Activated CD4-positive, alpha-beta memory T cell treated with anti-CD3 and anti-CD28 coated beads, Interleukin-2, amount 10 ng/mL, durations not matched to agents 7 days and 5 days (primary cell): ENCODE measurements at regions not wholly inside any gene's neighbourhood (a gene's known extent, or its start where the extent isn't known, plus 50 kb on each side); places are given as distances from the start of the nearest gene placed in this dataset.
"Not testable (repeated sequence)": the region's sequence is repeated elsewhere in the genome, so short reads cannot be mapped to it uniquely, and the experiment has no call there.

ENCODE experiments used
- CTCF ChIA-PET: fragments of 350-600 bp; sonication (Branson Sonifier 250); formaldehyde crosslinking; loops from one replicate; lab custom pipeline; 2021; ENCODE audit warnings: antibody characterized with exemption, inconsistent platforms; lab: Charles Lee
- POLR2A ChIA-PET: fragments of 350-600 bp; sonication (Branson Sonifier 250); formaldehyde crosslinking; loops from one replicate; lab custom pipeline; 2021; ENCODE audit warnings: antibody characterized with exemption; lab: Charles Lee
- DNase-seq: peaks from one replicate; pipeline ENCODE4 v3.0.0-alpha.2; 2020
- H3K27ac Mint-ChIP-seq: one replicate; pipeline ENCODE4 v1.8.0; 2021; ENCODE audit warnings: mild to moderate bottlenecking, mixed read lengths
- H3K27me3 Mint-ChIP-seq: one replicate; pipeline ENCODE4 v1.8.0; 2021; ENCODE audit warnings: mixed read lengths
- H3K36me3 Mint-ChIP-seq: one replicate; pipeline ENCODE4 v1.8.0; 2021; ENCODE audit warnings: low read depth, mixed read lengths
- H3K4me1 Mint-ChIP-seq: one replicate; pipeline ENCODE4 v1.8.0; 2021; ENCODE audit warnings: mixed read lengths
- H3K4me3 Mint-ChIP-seq: one replicate; pipeline ENCODE4 v1.8.0; 2021; ENCODE audit warnings: mild to moderate bottlenecking, mixed read lengths
- H3K9me3 Mint-ChIP-seq: one replicate; pipeline ENCODE4 v1.8.0; 2021; ENCODE audit warnings: mixed read lengths

DNA sequence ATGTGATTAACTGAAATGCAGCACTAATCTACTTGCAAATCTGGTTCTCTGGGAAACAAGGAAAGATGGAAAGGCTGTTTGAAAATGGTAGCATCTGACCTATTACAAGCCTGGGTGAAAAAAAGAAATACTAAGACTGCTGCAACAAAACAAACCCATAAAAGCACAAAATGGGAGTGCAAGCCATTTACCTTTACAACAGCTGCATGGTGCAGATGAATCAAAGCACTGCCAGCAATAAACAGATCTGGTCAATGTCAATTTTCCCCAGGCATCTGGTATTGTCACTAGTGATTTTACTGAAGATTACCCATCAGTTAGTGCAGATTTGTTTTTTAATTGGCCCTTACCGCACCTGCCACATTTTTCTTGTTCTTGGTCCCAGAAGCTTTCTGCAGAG is 1341.7 kb downstream of the PLA2G4A start:
- Mint-ChIP-seq H3K36me3 (no peaks in the 10 kb centered on the region), H3K4me3 (no peak overlapping the region), H3K4me1 (no peaks in the 10 kb centered on the region), H3K27me3 (no peaks in the 10 kb centered on the region), H3K27ac (no peak overlapping the region), H3K9me3 (no peaks in the 10 kb centered on the region)
- ChIA-PET POLR2A (no interaction called here), CTCF (no interaction called here)
- no peak for DNase-seq

- Mint-ChIP-seq H3K27ac (no peak overlapping the region), H3K36me3 (no peaks in the 10 kb centered on the region), H3K9me3 (no peaks in the 10 kb centered on the region), H3K4me1 (no peaks in the 10 kb centered on the region), H3K27me3 (no peaks in the 10 kb centered on the region), H3K4me3 (no peak overlapping the region)
- no peak for DNase-seq
- ChIA-PET POLR2A (no interaction called here), CTCF (no interaction called here)
Observed at GRCh38 chr1:188170935-188171334, 1342.2 kb downstream of the PLA2G4A start.

DNA sequence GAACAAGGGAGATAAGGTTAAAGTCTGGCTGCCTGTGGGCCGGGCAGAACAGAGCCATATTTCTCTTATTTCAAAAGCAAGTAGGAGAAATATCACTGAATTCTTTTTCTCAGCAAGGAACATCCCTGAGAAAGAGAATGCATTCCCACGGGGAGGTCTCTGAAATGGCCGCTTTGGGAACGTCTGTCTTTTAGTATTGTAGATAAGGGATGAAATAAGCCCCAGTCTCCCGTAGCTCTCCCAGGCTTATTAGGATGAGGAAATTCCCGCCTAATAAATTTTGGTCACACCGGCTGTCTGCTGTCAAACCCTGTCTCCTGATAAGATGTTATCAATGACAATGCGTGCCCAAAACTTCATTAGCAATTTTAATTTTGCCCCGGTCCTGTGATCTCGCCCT is 1353.3 kb downstream of the PLA2G4A start:
- H3K4me3 Mint-ChIP-seq, H3K4me1 Mint-ChIP-seq, H3K27me3 Mint-ChIP-seq, H3K27ac Mint-ChIP-seq, H3K9me3 Mint-ChIP-seq, CTCF ChIA-PET, H3K36me3 Mint-ChIP-seq, POLR2A ChIA-PET, DNase-seq: not testable (repeated sequence)

- Mint-ChIP-seq H3K27ac (no peak overlapping the region), H3K9me3 (peaks cover 9% of the 10 kb centered on the region), H3K4me1 (no peaks in the 10 kb centered on the region), H3K27me3 (no peaks in the 10 kb centered on the region), H3K36me3 (no peaks in the 10 kb centered on the region), H3K4me3 (no peak overlapping the region)
- DNase-seq = no peak
- CTCF ChIA-PET = no interaction called here
- POLR2A ChIA-PET = no interaction called here
Observed at GRCh38 chr1:188188317-188188716, 1359.6 kb downstream of the PLA2G4A start.

GRCh38 chr1:188194916-188195315 is 1366.2 kb downstream of the PLA2G4A start:
- no peak overlapping the region for H3K4me3 Mint-ChIP-seq
- peaks cover 6% of the 10 kb centered on the region for H3K9me3 Mint-ChIP-seq
- H3K27ac Mint-ChIP-seq = no peak overlapping the region
- POLR2A ChIA-PET = no interaction called here
- H3K27me3 Mint-ChIP-seq = no peaks in the 10 kb centered on the region
- no peaks in the 10 kb centered on the region for H3K36me3 Mint-ChIP-seq
- DNase-seq = no peak
- CTCF ChIA-PET = no interaction called here
- H3K4me1 Mint-ChIP-seq = no peaks in the 10 kb centered on the region

DNA sequence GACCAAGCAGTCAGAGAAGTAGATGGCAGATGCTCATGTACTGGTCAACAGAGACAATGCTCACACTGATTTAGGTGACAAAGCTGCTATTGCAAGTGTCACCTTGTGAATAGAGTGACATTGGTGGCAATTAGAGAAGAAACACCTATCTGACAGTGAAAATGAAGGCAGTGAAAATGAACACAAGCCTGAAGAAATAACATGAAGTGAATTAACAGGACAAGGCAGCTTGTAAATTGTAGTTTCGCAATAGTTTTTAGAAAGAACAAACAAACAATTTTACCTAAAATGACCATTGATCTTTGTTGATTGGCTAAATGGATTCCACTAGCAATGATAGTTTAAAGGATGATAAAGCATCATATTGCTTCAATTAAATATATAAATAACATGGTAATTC is 1389.5 kb downstream of the PLA2G4A start:
- ChIA-PET CTCF (no interaction called here), POLR2A (no interaction called here)
- DNase-seq = no peak
- Mint-ChIP-seq H3K9me3 (peaks cover 4% of the 10 kb centered on the region), H3K4me1 (no peaks in the 10 kb centered on the region), H3K4me3 (no peak overlapping the region), H3K27me3 (no peaks in the 10 kb centered on the region), H3K36me3 (no peaks in the 10 kb centered on the region), H3K27ac (no peak overlapping the region)

DNA sequence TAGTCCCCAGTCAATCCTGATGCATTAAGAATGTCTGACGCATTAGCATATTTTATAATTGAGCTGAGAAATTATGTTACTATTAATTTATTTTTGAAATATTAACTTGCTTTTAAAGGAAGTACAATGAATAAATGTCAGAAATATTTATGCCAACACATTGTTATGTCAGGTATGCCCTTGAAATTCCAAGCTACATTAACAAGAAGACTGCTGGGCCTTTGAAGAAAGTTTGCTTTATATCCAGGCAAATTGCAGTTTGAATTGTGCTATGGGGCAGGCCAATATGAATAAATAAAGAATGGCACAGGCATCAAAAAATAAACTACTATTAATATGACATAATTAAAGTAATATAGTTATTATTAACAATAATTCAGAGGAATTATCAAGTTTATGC is 1391.3 kb downstream of the PLA2G4A start:
- peaks cover 7% of the 10 kb centered on the region for H3K9me3 Mint-ChIP-seq
- H3K27me3 Mint-ChIP-seq = no peaks in the 10 kb centered on the region
- DNase-seq = no peak
- H3K4me1 Mint-ChIP-seq = no peaks in the 10 kb centered on the region
- H3K4me3 Mint-ChIP-seq = no peak overlapping the region
- H3K27ac Mint-ChIP-seq = no peak overlapping the region
- POLR2A ChIA-PET = no interaction called here
- CTCF ChIA-PET = no interaction called here
- H3K36me3 Mint-ChIP-seq = no peaks in the 10 kb centered on the region

DNA sequence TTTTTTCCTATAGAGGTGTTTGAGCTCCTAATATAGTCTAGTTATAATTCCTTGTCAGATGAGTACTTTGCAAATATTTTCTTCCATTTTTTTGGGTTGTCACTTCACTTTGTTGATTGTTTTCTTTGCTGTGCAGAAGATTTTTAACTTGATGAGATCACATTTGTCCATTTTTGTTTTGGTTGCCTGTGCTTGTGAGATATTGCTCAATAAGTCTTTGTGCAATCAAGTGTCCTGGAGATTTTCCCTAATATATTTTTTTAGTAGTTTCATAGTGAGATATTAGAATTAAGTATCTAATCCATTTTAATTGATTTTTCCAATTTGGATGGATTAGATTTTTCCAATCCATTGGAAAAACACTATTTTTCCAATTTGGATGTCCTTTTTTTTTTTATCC is 1395.5 kb downstream of the PLA2G4A start:
- Mint-ChIP-seq H3K27ac (no peak overlapping the region), H3K4me1 (no peaks in the 10 kb centered on the region), H3K9me3 (peaks cover 19% of the 10 kb centered on the region), H3K27me3 (no peaks in the 10 kb centered on the region), H3K4me3 (no peak overlapping the region), H3K36me3 (no peaks in the 10 kb centered on the region)
- ChIA-PET POLR2A (no interaction called here), CTCF (no interaction called here)
- DNase-seq = no peak

GRCh38 chr1:188225975-188226374 is 1397.2 kb downstream of the PLA2G4A start:
- Mint-ChIP-seq H3K27ac (no peak overlapping the region), H3K27me3 (no peaks in the 10 kb centered on the region), H3K36me3 (no peaks in the 10 kb centered on the region), H3K4me3 (no peak overlapping the region), H3K4me1 (no peaks in the 10 kb centered on the region), H3K9me3 (peaks cover 19% of the 10 kb centered on the region)
- no peak for DNase-seq
- POLR2A ChIA-PET = no interaction called here
- CTCF ChIA-PET = interaction anchor here (1.2 kb wide), 1 partner anchor 12 kb away, joined by 3 read pairs; no protein-coding TSS in a partner anchor

- H3K27ac Mint-ChIP-seq = no peak overlapping the region
- no peaks in the 10 kb centered on the region for H3K27me3 Mint-ChIP-seq
- CTCF ChIA-PET = no interaction called here
- no peaks in the 10 kb centered on the region for H3K4me1 Mint-ChIP-seq
- H3K4me3 Mint-ChIP-seq = no peak overlapping the region
- H3K9me3 Mint-ChIP-seq = peaks cover 21% of the 10 kb centered on the region
- POLR2A ChIA-PET = no interaction called here
- DNase-seq = no peak
- no peaks in the 10 kb centered on the region for H3K36me3 Mint-ChIP-seq
Observed at GRCh38 chr1:188228623-188229022, 1399.9 kb downstream of the PLA2G4A start.

- Mint-ChIP-seq H3K27ac (no peak overlapping the region), H3K9me3 (no peaks in the 10 kb centered on the region), H3K27me3 (no peaks in the 10 kb centered on the region), H3K4me1 (no peaks in the 10 kb centered on the region), H3K36me3 (no peaks in the 10 kb centered on the region), H3K4me3 (no peak overlapping the region)
- POLR2A ChIA-PET = no interaction called here
- CTCF ChIA-PET = interaction anchor here (0.7 kb wide), 1 partner anchor 12 kb away, joined by 3 read pairs; no protein-coding TSS in a partner anchor
- DNase-seq = no peak
Observed at GRCh38 chr1:188237573-188238348, 1409.0 kb downstream of the PLA2G4A start.

DNA sequence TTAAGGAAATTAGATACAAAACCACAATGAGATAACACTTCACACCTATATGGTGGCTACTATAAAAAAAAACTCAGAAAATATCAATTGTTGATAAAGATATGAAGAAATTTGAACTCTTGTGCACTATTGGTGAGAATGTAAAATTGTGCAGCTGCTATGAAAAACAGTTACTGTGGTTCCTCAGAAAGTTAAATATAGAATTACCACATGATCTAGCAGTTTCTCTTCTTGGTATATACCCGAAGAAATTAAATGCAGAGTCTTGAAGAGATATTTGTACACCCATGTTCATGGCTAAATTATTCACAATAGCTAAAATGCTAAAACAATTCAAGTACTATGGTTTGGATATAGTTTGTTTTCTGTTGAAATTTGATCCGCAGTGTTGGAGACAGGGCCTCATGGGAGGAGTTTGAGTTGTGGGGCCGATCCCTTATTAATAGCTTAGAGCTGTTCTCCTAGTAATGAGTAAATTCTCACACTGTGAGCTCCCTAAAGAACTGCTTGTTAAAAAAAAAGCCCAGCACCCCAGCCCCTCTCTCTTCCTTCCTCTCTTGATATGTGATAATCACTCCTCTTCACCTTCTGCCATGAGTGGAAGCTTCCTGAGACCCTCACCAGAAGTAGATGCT is 1412.1 kb downstream of the PLA2G4A start:
- no peak for DNase-seq
- ChIA-PET POLR2A (no interaction called here), CTCF (no interaction called here)
- no peak overlapping the region for H3K27ac Mint-ChIP-seq
- H3K9me3 Mint-ChIP-seq = no peaks in the 10 kb centered on the region
- H3K4me1 Mint-ChIP-seq = no peaks in the 10 kb centered on the region
- no peaks in the 10 kb centered on the region for H3K27me3 Mint-ChIP-seq
- H3K4me3 Mint-ChIP-seq = no peak overlapping the region
- H3K36me3 Mint-ChIP-seq = no peaks in the 10 kb centered on the region

- CTCF ChIA-PET = no interaction called here
- Mint-ChIP-seq H3K9me3 (no peaks in the 10 kb centered on the region), H3K27ac (no peak overlapping the region), H3K36me3 (no peaks in the 10 kb centered on the region), H3K4me3 (no peak overlapping the region), H3K4me1 (no peaks in the 10 kb centered on the region), H3K27me3 (no peaks in the 10 kb centered on the region)
- no peak for DNase-seq
- POLR2A ChIA-PET = no interaction called here
Observed at GRCh38 chr1:188241629-188242028, 1412.9 kb downstream of the PLA2G4A start.

- CTCF ChIA-PET = no interaction called here
- Mint-ChIP-seq H3K9me3 (no peaks in the 10 kb centered on the region), H3K27ac (no peak overlapping the region), H3K4me3 (no peak overlapping the region), H3K36me3 (no peaks in the 10 kb centered on the region), H3K27me3 (no peaks in the 10 kb centered on the region), H3K4me1 (no peaks in the 10 kb centered on the region)
- no peak for DNase-seq
- POLR2A ChIA-PET = no interaction called here
Observed at GRCh38 chr1:188243456-188243855, 1414.7 kb downstream of the PLA2G4A start.
